SK-N-DZ (cell line): ENCODE measurements at regions not wholly inside any gene's neighbourhood (a gene's known extent, or its start where the extent isn't known, plus 50 kb on each side); places are given as distances from the start of the nearest gene placed in this dataset.

Experiments used
- DNase-seq: peaks from one replicate; pipeline ENCODE4 v3.0.0-alpha.2; 2015; ENCODE audit warnings: low spot score

DNA sequence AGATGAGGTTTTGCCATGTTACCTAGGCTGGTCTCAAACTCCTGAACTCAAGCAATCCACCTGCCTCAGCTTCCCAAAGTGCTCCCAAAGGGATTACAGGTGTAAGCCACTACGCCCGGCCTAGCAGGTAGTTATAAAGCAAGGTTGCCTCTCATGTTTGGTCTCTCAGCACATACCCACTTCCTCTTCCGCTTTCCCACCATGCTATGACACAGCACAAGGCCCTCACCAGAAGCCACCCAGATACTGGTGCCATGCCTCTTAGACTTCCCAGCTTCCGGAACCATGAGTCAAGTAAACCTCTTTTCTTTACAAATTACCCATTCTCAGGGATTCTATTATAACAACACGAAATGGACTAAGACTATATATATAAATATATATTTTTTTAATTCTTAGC, 143.6 kb downstream of the COPRS start:
- no peak for DNase-seq

DNA sequence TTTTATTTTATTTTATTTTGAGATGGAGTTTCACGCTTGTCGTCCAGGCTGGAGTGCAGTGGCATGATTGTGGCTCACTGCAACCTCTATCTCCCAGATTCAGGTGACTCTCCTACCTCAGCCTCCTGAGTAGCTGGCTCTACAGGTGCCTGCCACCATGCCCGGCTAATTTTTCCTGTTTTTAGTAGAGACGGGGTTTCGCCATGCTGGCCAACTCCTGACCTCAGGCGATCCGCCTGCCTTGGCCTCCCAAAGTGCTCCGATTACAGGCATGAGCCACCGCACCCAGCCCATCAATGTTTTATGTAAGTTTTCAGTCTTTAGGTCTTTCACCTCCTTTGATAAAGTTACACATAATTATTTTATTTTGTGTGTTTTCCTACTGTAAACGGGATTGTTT, 154.6 kb downstream of the COPRS start:
- DNase-seq: no peak

DNA sequence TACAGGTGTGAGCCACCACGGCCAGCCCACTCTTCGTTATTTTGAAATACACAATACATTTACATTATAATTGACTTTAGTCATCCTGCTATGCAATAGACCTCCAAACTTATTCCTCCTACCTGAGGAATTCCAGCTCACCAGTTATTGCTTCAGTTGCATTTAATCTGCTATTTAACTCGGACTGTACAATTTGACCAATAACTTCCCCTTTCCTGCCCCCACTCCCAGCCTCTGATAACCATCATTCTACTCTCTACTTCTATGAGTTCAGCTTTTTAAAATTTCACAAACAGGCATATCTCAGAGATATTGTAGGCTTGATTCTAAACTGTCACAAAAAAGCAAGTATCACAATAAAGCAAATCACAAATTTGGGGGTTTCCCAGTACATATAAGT, 157.0 kb downstream of the COPRS start:
- no peak for DNase-seq

DNA sequence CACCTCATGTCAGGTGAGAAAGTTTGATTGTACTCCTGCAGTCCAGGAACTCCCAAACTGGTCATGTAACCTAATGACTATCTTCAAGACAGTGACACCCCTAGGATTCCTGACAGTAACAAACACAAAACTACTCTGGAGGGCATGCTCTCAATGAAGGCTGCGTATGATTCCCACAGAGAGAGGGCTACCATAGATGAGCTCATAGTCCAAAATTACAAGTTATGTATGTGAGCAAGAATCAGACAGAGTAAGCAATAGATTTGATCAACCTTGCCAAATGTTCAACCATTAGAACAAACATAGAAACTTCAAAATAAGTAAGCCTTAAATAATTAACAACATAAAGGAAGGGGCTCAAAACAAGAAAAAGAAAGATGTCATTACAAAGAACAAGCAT, 158.1 kb downstream of the COPRS start:
- DNase-seq: no peak

DNA sequence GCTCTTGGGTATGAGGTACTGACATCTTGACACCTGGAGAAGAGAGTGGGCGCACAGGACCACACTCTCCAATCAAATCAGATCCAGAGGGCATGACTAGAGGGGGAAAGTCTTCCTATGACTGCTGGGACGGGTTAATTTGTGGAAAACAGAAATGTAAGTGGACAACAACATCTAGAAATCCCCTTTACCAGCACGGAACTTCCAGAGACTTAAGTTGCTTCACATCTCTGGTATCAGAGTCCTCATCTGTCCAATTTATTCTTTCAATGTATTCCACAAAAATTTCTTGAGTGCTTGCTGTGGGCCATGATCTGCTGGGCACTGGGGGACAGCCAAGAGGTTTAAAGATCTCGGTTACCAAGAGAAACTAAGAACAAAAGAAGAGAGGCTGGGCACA, 159.2 kb downstream of the COPRS start:
- no peak for DNase-seq

- no peak for DNase-seq
These were observed 159.8 kb downstream of the COPRS start for GRCh38 chr17:31699281-31699680.

DNA sequence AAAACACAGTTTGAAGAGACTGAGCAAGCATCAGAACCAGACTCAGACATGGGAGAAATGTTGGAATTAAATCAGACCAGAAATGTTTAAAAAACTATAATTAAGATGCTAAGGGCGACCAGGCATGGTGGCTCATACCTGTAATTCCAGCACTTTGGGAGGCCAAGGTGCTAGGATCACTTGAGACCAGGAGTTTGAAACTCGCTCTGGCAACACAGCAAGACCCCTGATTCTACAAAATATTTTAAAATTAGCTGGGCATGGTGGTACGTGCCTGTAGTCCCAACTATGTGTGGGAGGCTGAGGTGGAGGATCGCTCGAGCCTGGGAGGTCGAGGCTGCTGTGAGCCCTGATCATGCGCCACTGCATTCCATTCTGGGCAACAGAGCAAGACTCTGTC, 160.3 kb downstream of the COPRS start:
- no peak for DNase-seq

GRCh38 chr17:31697838-31698237, 161.2 kb downstream of the COPRS start:
- no peak for DNase-seq

DNA sequence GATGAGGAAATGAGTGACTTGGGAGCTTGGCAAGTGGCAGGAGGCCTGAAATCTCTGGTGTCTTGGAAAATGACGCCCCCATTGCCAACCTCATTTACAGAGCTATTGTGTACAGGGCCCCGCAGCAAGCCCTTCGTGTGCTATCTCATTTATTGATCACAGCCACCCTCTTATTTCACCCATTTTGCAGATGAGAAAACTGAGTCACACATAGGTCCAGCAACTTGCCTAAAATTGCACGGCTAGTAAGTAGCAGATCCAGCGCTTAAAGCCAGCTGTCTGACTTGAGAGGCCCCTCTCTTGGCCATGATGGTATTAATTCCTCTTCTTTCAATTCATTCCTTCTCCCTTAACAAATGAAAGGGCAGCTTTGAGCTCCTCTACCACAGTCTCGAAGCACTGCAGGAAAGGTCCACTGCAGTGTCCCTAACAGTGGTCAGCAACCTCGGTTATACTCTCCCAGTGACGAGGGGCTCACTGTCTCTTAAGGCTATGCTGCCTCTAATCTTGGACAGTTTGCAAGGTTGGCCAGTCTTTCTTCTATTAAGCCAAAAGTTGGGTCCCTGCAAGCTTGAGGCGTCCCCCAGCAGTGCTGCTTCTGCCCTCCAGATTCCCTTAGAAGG, 162.2 kb downstream of the COPRS start:
- no peak for DNase-seq

GRCh38 chr17:31696184-31696602, 162.9 kb downstream of the COPRS start:
- DNase-seq: peak; percentile 99

DNA sequence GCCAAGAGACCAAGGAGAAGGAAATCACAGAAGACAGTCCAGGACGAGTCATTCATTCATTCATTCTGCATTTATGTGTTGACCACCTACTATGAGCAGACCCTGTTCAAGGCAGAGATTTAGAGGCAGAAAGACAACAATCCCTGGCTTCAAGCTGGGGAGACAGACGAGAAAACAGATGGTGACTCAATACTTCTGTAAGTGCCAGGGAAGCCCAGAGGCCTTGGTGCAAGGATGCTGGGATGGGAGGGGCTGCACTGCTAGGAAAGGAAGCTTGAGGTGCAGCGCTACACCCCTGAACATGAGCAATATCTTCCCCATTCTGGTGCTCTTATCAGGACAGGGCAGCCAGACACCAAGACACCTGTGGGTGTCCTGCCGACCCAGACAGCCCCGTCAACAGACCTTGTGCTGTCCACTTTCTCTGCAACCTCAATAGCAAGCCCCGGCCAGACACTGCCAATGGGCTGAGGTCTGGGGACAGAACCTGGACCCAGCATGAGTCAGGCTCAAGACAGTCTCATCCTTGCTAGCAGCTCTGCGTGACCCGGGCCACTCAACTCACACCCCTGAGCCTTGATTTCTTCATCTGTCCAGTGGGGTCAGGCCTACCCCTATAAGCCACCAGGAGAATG, 163.5 kb downstream of the COPRS start:
- no peak for DNase-seq

- no peak for DNase-seq
These were observed 165.4 kb downstream of the COPRS start for GRCh38 chr17:31693433-31694220.

GRCh38 chr17:31692632-31693031, 166.4 kb downstream of the COPRS start:
- no peak for DNase-seq

GRCh38 chr17:31692027-31692426, 167.0 kb downstream of the COPRS start:
- DNase-seq: no peak

- no peak for DNase-seq
These were observed 167.7 kb downstream of the COPRS start for GRCh38 chr17:31691251-31691905.

DNA sequence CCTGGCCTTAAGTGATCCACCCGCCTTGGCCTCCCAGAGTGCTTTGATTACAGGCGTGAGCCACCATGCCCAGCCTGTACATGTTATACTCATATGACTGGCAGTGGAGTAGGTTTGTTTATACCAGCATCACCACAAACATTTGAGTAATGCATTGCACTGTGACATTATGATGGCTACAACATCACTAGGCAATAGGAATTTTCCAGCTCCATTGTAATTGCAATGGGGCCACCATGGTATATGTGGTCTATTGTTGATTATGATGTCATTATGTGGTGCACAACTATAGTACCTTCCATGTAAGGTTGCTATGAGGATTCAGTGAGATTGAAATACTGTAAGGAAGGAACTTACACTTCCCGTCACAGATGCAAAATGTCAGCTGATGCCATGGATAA, 168.9 kb downstream of the COPRS start:
- no peak for DNase-seq

DNA sequence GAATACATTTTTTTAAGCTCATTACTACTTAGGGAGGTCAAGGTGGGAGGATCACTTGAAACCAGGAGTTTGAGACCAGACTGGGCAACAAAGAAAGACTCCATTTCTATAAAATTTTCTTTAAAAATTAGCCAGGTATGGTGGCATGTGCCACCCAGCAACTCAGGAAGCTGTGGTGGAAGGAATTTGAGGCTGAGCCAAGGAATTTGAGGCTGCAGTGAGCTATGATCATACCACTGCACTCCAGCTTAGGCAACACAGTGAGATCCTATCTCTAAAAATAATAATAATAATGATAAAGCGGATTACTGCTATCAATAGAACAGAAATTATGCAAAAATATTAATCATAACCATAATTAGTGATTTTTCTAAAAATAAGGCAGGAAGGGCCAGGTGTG, 170.3 kb downstream of the COPRS start:
- no peak for DNase-seq

DNA sequence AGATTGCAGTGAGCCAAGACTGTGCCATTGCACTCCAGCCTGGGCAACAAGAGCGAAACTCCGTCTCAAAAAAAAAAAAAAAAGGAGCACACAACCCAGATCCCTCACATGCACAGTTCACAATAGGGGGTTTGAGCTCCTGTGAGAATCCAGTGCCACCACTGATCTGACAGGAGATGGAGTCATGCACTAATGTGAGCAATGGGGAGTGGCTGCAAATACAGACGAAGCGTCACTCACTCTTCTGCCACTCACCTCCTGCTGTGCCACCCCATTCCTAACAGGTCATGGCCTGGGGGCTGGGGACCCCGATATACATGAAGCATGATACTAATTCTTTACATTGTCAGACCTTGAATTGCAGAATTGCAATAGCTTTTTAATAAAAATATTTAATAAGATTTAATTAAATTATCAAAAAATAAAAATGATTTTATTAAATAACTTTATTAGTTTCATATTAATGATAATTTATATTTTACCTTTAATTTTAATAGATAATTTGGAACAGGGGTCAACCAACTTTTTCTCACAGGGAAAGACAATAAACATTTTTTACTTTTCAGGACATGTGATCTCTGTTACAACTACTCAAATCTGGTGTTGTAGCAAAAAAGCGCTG, 171.4 kb downstream of the COPRS start:
- no peak for DNase-seq

DNA sequence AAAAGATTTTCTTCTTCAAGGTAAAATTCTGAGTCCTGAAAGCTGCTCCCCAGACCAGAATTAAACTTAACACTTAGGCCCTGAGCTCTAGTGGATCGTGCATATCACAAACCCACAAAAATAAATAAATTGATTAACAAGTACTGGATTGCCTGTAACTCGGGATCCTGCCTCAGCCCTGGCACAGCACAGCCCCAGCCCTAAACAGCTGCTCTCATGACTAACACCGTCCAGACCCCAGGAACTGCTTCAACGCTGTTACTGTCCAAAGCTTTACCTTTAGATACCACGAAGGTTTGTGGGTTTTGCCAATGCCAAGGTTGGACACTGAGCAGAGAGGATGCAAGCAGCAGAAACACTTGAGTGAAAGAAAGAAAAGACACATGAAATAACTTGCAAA, 172.5 kb downstream of the COPRS start:
- no peak for DNase-seq

DNA sequence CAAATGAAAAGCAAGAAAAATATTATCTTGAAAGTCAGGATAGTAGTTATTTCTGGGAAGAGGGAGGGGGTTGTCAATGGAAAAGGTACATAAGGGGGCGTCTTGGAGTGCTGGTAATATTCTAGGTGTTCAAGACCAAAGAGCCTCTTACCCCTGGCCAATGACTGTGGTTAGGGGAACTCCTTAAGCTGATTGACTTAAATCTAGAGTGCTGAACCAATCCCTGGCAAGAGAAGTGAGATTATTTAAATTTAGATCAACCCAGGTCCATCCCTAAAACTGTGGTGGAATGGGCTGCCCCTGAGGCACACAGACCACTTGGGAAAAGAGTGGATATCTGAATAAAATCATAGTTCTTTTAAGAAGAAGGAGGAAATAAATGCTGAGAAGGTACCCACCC, 174.1 kb downstream of the COPRS start:
- DNase-seq: no peak

DNA sequence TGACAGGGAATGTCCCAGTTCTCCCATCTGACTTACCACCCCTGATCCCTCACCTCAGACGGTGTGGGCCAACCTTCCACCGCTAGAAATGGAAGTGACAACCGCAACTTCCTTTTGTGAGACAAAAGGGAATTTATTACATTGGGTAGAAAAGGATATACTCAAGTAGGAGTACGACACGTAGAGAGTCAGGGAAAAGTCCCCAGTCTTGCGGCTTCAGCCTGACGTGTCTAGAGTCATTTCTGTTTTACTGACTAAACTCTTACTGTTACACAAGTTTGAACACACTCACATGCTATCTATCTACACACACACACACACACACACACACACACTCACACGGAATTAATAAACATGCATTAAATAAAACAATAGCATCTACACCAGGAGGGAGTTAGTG, 178.9 kb downstream of the COPRS start:
- no peak for DNase-seq

- no peak for DNase-seq
These were observed 179.4 kb downstream of the COPRS start for GRCh38 chr17:31679667-31680066.
